Testis (tissue), 2 donors: ENCODE measurements at regions not wholly inside any gene's neighbourhood (a gene's known extent, or its start where the extent isn't known, plus 50 kb on each side); places are given as distances from the start of the nearest gene placed in this dataset.
"Not testable (repeated sequence)": the region's sequence is repeated elsewhere in the genome, so short reads cannot be mapped to it uniquely, and the experiment has no call there.

Source experiments
- DNase-seq: peaks from one replicate; pipeline ENCODE4 v3.0.0-alpha.2; 2019
- H3K27ac ChIP-seq, 2 donors: fragments of 200-600 bp; sonication (generic); one replicate each; pipeline ENCODE4 v1.5.1; 2019
- H3K27me3 ChIP-seq: fragments of 200-600 bp; sonication (generic); one replicate; pipeline ENCODE4 v1.5.1; 2019
- H3K36me3 ChIP-seq: fragments of 200-600 bp; sonication (generic); one replicate; pipeline ENCODE4 v1.5.1; 2017; ENCODE audit warnings: low read depth; ENCODE audit errors: missing control alignments
- H3K4me1 ChIP-seq: fragments of 200-600 bp; sonication (generic); one replicate; pipeline ENCODE4 v1.5.1; 2019
- H3K4me3 ChIP-seq, 2 donors: fragments of 200-600 bp; sonication (generic); one replicate each; pipeline ENCODE4 v1.5.1; 2017 to 2019
- H3K9me3 ChIP-seq: fragments of 200-600 bp; sonication (generic); one replicate; pipeline ENCODE4 v1.5.1; 2017
- POLR2A ChIP-seq: fragments of 450-650 bp; IDR thresholded peaks from one replicate; pipeline ENCODE4 v1.6.1; 2017; ENCODE audit warnings: antibody characterized with exemption, mild to moderate bottlenecking, moderate library complexity
- WGBS, 2 donors: methylation state at CpG; one replicate each; pipeline ENCODE4 v1.1.5; 2018; 5-methylcytosine and 5-hydroxymethylcytosine counted together
- intact Hi-C: fragments of 100-400 bp; cut with DNase I; formaldehyde crosslinking; loops from one replicate; pipeline ENCODE4 v1.15.1; 2023; ENCODE audit warnings: low total_unique reads
- TF ChIP-seq, protein P1 (sequence below), 3 experiments: fragments of 450-650 bp in 2 of 3; fragments of 200-600 bp in 1 of 3; sonication (generic) in 1 of 3; IDR thresholded peaks; one replicate each; pipeline ENCODE4 v1.5.1; 2016 to 2019; ENCODE audit warnings: antibody characterized with exemption in 3 of 3, mild to moderate bottlenecking in 2 of 3, moderate library complexity in 1 of 3

- no peak for DNase-seq
- Histone ChIP-seq H3K27me3 (no peaks in the 10 kb centered on the region), H3K9me3 (no peaks in the 10 kb centered on the region), H3K4me3 (no peak overlapping the region), H3K4me1 (no peaks in the 10 kb centered on the region), H3K27ac (no peak overlapping the region), H3K36me3 (no peaks in the 10 kb centered on the region)
- TF ChIP-seq, protein P1, sequence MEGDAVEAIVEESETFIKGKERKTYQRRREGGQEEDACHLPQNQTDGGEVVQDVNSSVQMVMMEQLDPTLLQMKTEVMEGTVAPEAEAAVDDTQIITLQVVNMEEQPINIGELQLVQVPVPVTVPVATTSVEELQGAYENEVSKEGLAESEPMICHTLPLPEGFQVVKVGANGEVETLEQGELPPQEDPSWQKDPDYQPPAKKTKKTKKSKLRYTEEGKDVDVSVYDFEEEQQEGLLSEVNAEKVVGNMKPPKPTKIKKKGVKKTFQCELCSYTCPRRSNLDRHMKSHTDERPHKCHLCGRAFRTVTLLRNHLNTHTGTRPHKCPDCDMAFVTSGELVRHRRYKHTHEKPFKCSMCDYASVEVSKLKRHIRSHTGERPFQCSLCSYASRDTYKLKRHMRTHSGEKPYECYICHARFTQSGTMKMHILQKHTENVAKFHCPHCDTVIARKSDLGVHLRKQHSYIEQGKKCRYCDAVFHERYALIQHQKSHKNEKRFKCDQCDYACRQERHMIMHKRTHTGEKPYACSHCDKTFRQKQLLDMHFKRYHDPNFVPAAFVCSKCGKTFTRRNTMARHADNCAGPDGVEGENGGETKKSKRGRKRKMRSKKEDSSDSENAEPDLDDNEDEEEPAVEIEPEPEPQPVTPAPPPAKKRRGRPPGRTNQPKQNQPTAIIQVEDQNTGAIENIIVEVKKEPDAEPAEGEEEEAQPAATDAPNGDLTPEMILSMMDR (IDR thresholded peaks at IDR 0.05): no peak
- no peak for TF ChIP-seq POLR2A
- intact Hi-C loops: no loop called here
- WGBS, 2 donors: 39 to 41% methylated on average over 3 of the region's 3 CpGs
Measured at GRCh38 chr5:110873773-110874437, 135.1 kb downstream of the SLC25A46 start.

GRCh38 chr5:110875115-110875514 is 136.3 kb downstream of the SLC25A46 start:
- H3K27me3 ChIP-seq, H3K9me3 ChIP-seq, intact Hi-C loops, DNase-seq, H3K27ac ChIP-seq, H3K4me1 ChIP-seq, H3K36me3 ChIP-seq, H3K4me3 ChIP-seq: not testable (repeated sequence)

- H3K36me3 ChIP-seq: no peaks in the 10 kb centered on the region
- no peaks in the 10 kb centered on the region for H3K27me3 ChIP-seq
- no peak overlapping the region for H3K27ac ChIP-seq
- DNase-seq: no peak
- intact Hi-C loops: no loop called here
- no peaks in the 10 kb centered on the region for H3K9me3 ChIP-seq
- TF ChIP-seq POLR2A: no peak
- TF ChIP-seq, protein P1 (IDR thresholded peaks at IDR 0.05): no peak
- no peak overlapping the region for H3K4me3 ChIP-seq
- H3K4me1 ChIP-seq: no peaks in the 10 kb centered on the region
Measured at GRCh38 chr5:110878115-110878514, 139.3 kb downstream of the SLC25A46 start.

- intact Hi-C loops: no loop called here
- Histone ChIP-seq H3K4me3 (no peak overlapping the region), H3K27me3 (no peaks in the 10 kb centered on the region), H3K27ac (no peak overlapping the region), H3K9me3 (no peaks in the 10 kb centered on the region), H3K4me1 (no peaks in the 10 kb centered on the region), H3K36me3 (no peaks in the 10 kb centered on the region)
- TF ChIP-seq, protein P1 (IDR thresholded peaks at IDR 0.05): no peak
- no peak for TF ChIP-seq POLR2A
- WGBS, 2 donors: 61 to 76% methylated on average over 4 of the region's 4 CpGs
- DNase-seq: no peak
Measured at GRCh38 chr5:110879675-110880074, 140.9 kb downstream of the SLC25A46 start.

DNA sequence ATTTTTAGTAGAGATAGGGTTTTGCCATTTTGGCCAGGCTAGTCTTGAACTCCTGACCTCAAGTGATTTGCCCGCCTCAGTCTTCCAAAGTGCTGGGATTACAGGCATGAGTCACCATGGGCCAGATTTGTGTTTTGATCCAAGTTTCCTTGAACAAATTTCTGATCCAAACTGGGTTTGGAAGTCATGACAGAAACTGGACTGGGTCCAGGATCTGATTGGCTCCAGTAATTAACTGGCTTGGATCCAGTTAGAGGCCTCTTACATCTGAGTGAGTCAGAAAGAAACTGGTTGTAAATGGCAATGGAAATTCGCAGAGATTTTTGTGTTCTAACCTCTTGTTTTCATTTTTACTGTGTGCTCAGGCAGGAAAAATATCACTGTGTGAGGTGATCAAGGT is 141.6 kb downstream of the SLC25A46 start:
- Histone ChIP-seq H3K27ac (no peak overlapping the region), H3K36me3 (no peaks in the 10 kb centered on the region), H3K4me1 (no peaks in the 10 kb centered on the region), H3K9me3 (no peaks in the 10 kb centered on the region), H3K27me3 (no peaks in the 10 kb centered on the region), H3K4me3 (no peak overlapping the region)
- intact Hi-C loops: no loop called here
- TF ChIP-seq, protein P1 (IDR thresholded peaks at IDR 0.05): no peak
- no peak for TF ChIP-seq POLR2A
- DNase-seq: no peak
- 56 to 58% methylated on average over 2 of the region's 2 CpGs for WGBS, 2 donors
